Activated CD8-positive, alpha-beta memory T cell treated with anti-CD3 and anti-CD28 coated beads, Interleukin-2, amount 10 ng/mL, durations not matched to agents 7 days and 5 days (primary cell): ENCODE measurements at regions not wholly inside any gene's neighbourhood (a gene's known extent, or its start where the extent isn't known, plus 50 kb on each side); places are given as distances from the start of the nearest gene placed in this dataset.

ENCODE experiments used
- ATAC-seq: fragments of 150-1000 bp; cut with Tn5 transposase; one replicate; pipeline ENCODE4 v1.10.0; 2021; ENCODE audit warnings: moderate library complexity
- CTCF ChIA-PET: fragments of 350-600 bp; sonication (Branson Sonifier 250); formaldehyde crosslinking; loops from one replicate; lab custom pipeline; 2021; ENCODE audit warnings: antibody characterized with exemption; lab: Charles Lee
- DNase-seq: peaks from one replicate; pipeline ENCODE4 v3.0.0-alpha.2; 2020
- H3K27ac Mint-ChIP-seq: one replicate; pipeline ENCODE4 v1.8.0; 2021; ENCODE audit warnings: mild to moderate bottlenecking, mixed read lengths
- H3K27me3 Mint-ChIP-seq: one replicate; pipeline ENCODE4 v1.8.0; 2021; ENCODE audit warnings: mixed read lengths
- H3K36me3 Mint-ChIP-seq: one replicate; pipeline ENCODE4 v1.8.0; 2021; ENCODE audit warnings: mild to moderate bottlenecking, mixed read lengths
- H3K4me1 Mint-ChIP-seq: one replicate; pipeline ENCODE4 v1.8.0; 2021; ENCODE audit warnings: mixed read lengths
- H3K4me3 Mint-ChIP-seq: one replicate; pipeline ENCODE4 v1.8.0; 2021; ENCODE audit warnings: mild to moderate bottlenecking, moderate library complexity, mixed read lengths
- H3K9me3 Mint-ChIP-seq: one replicate; pipeline ENCODE4 v1.8.0; 2022; ENCODE audit warnings: low read depth, mixed read lengths

DNA sequence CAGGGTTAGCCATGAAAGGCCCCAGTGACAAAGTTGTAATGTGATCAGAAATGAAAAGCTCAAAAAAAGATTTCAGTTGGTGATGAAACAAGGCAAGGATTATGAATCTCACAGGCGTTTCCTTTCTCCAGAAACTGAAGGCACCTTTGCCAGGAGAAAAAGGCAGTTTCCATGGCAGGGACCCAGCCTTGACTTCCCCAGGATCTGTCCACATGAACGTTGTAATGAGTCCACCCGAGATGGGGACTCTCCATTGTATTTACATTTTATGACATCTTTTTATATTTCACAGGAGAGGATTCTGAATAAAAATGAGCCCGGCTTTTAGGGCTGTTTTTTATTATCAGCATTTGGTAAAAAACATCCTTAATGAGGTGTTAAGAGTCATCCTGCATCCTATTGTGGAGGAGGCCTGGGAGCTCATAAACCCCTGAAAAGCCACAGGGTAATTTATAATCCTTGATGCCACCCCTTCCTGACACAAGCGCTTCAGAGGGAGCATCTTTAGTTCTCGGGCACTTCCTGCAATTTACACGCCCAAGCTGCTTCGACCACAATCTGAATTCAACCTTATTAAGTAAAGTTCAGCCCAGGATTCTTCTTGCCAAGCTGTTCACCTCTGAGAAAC, 74.1 kb upstream of the SALL4 start:
- Mint-ChIP-seq H3K27me3 (peaks cover 9% of the 10 kb centered on the region), H3K9me3 (no peaks in the 10 kb centered on the region), H3K27ac (no peak overlapping the region), H3K36me3 (no peaks in the 10 kb centered on the region), H3K4me3 (no peak overlapping the region), H3K4me1 (no peaks in the 10 kb centered on the region)
- DNase-seq, result no peak
- ATAC-seq, result no peak
- CTCF ChIA-PET, result no interaction called here

DNA sequence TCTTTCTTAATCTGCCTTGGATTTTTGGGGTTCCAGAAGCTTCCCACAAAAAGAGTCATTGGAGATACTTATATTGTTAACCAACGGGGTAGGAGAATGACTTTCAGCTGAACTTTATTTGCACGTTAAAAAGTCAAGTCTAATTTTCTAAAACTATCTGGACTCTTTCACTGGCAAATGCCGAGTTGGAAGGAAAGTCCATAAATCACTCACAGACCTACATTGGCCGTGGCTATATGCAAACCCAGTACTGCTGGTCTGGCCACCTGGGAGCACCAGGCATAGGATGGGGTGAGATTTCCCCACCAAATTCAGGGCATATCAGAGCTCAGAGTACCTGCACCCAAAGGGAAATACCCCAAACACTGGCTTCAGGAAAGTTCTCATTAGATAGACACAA, 71.3 kb upstream of the SALL4 start:
- DNase-seq, result no peak
- Mint-ChIP-seq H3K27ac (no peak overlapping the region), H3K4me1 (no peaks in the 10 kb centered on the region), H3K9me3 (no peaks in the 10 kb centered on the region), H3K27me3 (peaks cover 6% of the 10 kb centered on the region), H3K36me3 (no peaks in the 10 kb centered on the region), H3K4me3 (no peak overlapping the region)
- CTCF ChIA-PET, result no interaction called here
- no peak for ATAC-seq

DNA sequence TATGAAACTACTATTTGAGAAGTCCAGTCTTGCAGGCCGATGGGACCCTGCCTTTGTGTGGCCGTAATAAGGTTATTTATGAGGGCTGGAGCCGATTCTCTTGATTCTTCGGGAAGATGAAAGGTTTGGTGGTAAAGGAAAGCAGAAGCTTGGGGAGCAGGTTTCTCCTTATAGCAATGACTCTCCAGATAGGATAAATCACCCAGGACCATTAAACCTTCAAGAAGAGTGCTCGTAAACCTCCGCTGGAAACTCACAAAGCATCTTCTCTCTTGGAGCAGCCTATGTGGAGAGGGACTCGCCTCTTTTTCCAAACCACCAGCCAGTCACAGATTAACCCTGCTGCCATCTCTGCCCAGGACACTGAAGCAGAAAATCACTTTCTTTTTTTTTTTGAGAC, 69.6 kb upstream of the SALL4 start:
- DNase-seq (no peak), ATAC-seq (no peak)
- Mint-ChIP-seq H3K27me3 (peaks cover 3% of the 10 kb centered on the region), H3K27ac (no peak overlapping the region), H3K4me1 (no peaks in the 10 kb centered on the region), H3K36me3 (no peaks in the 10 kb centered on the region), H3K9me3 (no peaks in the 10 kb centered on the region), H3K4me3 (no peak overlapping the region)
- CTCF ChIA-PET, result no interaction called here

DNA sequence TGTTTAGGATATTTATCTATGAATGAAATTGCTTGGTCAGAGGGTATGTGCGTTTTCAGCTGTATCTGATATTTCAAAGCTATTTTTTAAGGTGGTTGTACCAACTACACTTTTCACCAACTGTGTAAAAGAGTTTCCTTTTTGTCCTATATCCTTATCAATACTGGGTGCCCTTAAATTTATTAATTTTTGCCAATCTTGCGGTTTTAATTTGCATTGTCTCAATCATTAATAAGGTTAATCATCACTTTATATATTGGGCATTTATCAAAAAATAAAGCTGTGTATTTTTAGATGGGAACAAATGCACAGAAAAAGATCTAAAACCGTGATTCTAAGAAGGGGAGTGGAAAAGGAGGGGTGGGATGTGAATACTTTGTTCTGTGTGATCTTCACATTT, 66.7 kb upstream of the SALL4 start:
- no peaks in the 10 kb centered on the region for H3K4me1 Mint-ChIP-seq
- CTCF ChIA-PET, result no interaction called here
- no peaks in the 10 kb centered on the region for H3K9me3 Mint-ChIP-seq
- DNase-seq (no peak), ATAC-seq (no peak)
- H3K4me3 Mint-ChIP-seq, result no peak overlapping the region
- no peaks in the 10 kb centered on the region for H3K36me3 Mint-ChIP-seq
- H3K27ac Mint-ChIP-seq, result no peak overlapping the region
- H3K27me3 Mint-ChIP-seq, result no peaks in the 10 kb centered on the region

DNA sequence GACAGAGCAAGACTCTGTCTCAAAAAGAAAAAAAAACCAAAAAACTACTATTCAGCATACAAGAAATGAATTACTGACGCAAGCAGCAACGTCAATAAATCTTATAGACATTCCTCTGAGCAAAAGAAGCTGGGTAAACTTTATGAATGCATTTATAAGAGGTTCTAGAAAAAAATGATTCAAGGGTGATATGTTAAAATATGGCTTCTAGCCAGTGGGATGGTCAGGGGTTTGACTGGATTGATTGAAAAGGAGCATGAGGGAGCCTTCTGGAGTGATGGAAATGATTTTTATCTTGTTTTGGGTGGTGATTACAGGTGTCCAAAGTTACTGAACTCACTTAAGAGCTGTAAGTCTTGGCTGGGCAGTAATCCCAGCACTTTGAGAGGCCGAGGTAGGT, 64.9 kb upstream of the SALL4 start:
- H3K9me3 Mint-ChIP-seq, result no peaks in the 10 kb centered on the region
- H3K27ac Mint-ChIP-seq, result no peak overlapping the region
- no peak overlapping the region for H3K4me3 Mint-ChIP-seq
- DNase-seq (no peak), ATAC-seq (no peak)
- no peaks in the 10 kb centered on the region for H3K27me3 Mint-ChIP-seq
- H3K4me1 Mint-ChIP-seq, result no peaks in the 10 kb centered on the region
- no peaks in the 10 kb centered on the region for H3K36me3 Mint-ChIP-seq
- CTCF ChIA-PET, result no interaction called here

DNA sequence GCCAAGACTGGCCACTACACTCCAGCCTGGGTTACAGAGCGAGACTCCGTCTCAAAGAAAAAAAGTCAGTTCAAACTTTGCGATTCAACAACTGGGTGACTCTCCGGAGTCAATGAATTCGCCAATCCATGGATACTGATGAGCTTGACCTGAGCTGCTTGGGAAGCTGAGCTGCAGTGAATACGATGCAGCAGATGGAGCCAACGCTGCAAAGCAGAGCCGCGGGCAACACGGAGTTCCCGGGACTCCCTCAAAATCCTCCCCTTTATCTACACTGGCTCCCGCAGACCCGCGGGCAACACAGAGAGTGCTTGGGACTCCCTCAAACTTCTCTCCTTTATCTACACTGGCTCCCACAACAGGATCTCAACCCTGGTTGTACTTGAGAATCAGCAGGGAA, 62.6 kb upstream of the SALL4 start:
- H3K36me3 Mint-ChIP-seq, result no peaks in the 10 kb centered on the region
- ATAC-seq, result no peak
- H3K27me3 Mint-ChIP-seq, result peaks cover 8% of the 10 kb centered on the region
- DNase-seq, result no peak
- no peaks in the 10 kb centered on the region for H3K9me3 Mint-ChIP-seq
- H3K4me3 Mint-ChIP-seq, result no peak overlapping the region
- CTCF ChIA-PET, result interaction anchor here (0.9 kb wide), 1 partner anchor 11 kb away, joined by 3 read pairs; no protein-coding TSS in a partner anchor
- no peak overlapping the region for H3K27ac Mint-ChIP-seq
- H3K4me1 Mint-ChIP-seq, result no peaks in the 10 kb centered on the region

DNA sequence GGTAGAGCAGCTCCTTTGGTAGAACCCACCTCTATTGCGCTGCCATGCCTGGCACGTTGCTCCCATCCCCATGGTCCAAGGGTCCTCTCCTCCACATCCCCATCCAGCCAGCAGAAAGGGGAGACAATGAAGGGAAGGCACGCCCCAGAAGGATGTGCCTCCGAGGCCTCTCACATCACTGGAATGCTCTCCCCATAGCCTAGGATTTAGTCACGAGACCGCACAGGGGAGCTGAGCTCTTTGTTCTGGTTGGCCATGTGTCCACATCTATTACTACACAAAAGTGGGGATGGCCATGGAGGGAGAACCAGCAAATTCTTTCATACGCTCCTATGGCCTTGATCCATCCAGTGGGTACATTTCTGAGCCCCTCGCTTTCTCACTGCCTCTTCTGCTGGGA, 60.5 kb upstream of the SALL4 start:
- Mint-ChIP-seq H3K36me3 (no peaks in the 10 kb centered on the region), H3K4me1 (no peaks in the 10 kb centered on the region), H3K27ac (no peak overlapping the region), H3K4me3 (no peak overlapping the region), H3K27me3 (peaks cover 12% of the 10 kb centered on the region), H3K9me3 (no peaks in the 10 kb centered on the region)
- CTCF ChIA-PET, result no interaction called here
- ATAC-seq (no peak), DNase-seq (no peak)

DNA sequence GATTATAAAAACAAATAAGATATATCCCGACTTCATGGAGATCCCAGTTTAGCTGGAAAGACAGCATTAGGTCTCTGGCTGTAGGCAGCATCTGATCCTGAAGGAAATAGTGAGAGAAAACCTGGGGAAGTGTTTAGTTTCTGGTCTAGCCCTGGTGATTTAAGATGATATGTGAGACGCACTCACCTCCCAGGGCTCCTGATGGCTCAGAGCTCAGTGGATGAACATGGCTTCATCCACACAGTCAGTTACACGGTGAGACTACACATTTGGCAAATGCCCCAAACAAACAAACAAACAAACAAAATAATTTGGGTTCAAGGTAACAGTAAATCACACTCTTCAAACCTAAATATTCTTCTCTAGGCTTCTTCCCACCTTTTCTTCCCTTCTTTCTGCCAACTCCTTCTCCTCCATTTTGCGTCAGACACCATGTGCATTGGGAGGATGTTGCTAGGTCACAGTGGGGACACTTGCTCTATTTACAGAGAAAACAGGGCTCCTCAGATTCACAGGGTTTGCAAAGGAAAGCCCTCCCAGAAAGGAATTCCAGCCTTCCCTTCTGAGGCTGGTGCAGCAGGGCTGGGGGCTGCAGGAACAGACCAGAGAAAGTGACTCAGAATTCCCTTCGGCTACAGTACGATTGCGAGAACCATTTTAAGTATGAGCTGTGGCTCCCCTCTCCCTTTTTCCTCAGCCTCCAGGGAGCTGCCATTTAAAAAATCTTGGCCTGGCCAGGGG, 59.6 kb upstream of the SALL4 start:
- Mint-ChIP-seq H3K36me3 (no peaks in the 10 kb centered on the region), H3K4me3 (no peak overlapping the region), H3K27ac (no peak overlapping the region), H3K27me3 (peaks cover 14% of the 10 kb centered on the region), H3K4me1 (no peaks in the 10 kb centered on the region), H3K9me3 (no peaks in the 10 kb centered on the region)
- CTCF ChIA-PET, result no interaction called here
- ATAC-seq, result no peak
- DNase-seq, result no peak

DNA sequence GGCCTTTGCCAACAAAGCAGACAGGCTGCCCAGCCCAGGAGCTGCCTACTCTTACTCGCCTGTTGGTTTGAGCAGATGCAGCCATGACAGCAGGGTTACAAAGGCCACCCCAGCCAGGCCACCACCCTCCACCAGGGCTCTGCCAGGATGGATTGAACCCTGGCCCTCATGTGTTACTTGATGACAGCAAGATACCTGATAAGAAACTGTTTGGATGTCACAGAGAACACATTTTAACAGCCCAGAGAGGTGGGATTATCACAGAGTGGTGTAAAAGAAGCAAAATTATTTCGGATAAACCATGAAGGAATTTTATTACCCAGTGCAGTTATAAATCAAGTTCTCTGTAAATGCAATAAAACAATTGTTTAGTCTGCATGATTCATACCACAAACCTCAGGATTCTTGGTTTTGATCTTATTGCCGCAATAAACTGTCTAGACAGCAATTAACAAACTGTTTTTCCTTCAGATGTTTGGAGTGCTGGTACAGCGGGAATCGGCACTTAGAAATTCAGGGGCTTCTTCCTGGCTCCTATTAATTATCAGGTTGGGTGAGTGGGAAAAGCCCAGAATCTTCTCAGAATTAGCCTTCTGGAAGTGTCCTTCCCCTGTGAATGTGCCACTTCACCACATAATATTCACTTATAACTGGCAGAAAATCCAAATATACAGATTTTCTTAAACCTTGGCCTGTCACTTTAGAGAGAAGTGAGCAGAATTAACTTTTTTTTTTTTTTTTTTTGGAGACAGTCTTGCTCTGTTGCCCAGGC, 58.0 kb upstream of the SALL4 start:
- Mint-ChIP-seq H3K36me3 (no peaks in the 10 kb centered on the region), H3K4me1 (no peaks in the 10 kb centered on the region), H3K27me3 (peaks cover 17% of the 10 kb centered on the region), H3K9me3 (no peaks in the 10 kb centered on the region), H3K4me3 (no peak overlapping the region), H3K27ac (no peak overlapping the region)
- CTCF ChIA-PET, result no interaction called here
- DNase-seq (no peak), ATAC-seq (no peak)

DNA sequence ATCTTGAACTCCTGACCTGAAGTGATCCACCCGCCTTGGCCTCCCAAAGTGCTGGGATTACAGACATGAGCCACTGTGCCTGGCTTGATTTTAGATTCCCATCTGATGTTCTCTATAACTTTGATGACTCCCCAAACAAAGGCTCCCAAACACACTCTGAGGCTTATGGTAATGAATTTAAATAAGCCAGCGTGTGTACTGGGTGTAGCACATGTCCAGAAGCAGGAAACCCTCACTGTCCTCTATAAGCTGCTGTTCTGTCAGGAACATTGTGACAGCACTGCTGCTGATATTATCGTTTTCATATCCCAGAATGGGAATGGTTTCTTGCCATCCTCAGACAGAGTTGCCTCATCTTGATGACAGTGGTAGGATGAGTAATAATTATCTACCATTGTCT, 54.1 kb upstream of the SALL4 start:
- no peak for ATAC-seq
- Mint-ChIP-seq H3K4me3 (no peak overlapping the region), H3K27me3 (peaks cover 14% of the 10 kb centered on the region)

DNA sequence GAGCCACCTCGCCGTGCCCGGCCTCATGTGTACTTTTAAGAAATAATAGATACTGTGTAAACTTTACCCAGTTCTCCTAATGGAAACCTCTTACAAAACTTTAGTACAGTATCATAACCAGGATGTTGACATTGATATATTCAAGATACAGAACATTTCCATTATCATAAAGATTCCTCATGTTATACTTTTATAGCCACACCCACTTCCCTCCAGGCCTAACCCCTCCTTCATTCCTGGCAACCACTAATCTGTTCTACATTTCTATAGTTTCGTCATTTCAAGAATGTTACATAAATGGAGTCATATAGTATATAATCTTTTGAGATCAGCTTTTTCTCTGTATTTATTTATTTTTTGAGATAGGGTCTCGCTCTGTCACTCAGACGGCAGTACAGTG, 52.6 kb upstream of the SALL4 start:
- Mint-ChIP-seq H3K4me3 (no peak overlapping the region), H3K27ac (no peak overlapping the region), H3K9me3 (no peaks in the 10 kb centered on the region), H3K36me3 (no peaks in the 10 kb centered on the region), H3K27me3 (peaks cover 9% of the 10 kb centered on the region), H3K4me1 (no peaks in the 10 kb centered on the region)
- no peak for DNase-seq
- ATAC-seq, result no peak
- CTCF ChIA-PET, result no interaction called here

More for the DNA sequence above, 54.1 kb upstream of the SALL4 start:
- Mint-ChIP-seq H3K4me1 (no peaks in the 10 kb centered on the region), H3K27ac (no peak overlapping the region), H3K36me3 (no peaks in the 10 kb centered on the region), H3K9me3 (no peaks in the 10 kb centered on the region)
- CTCF ChIA-PET, result no interaction called here
- DNase-seq, result no peak
